GM06990 (cell line): ENCODE measurements at regions not wholly inside any gene's neighbourhood (a gene's known extent, or its start where the extent isn't known, plus 50 kb on each side); places are given as distances from the start of the nearest gene placed in this dataset.

Experiments used
- DNase-seq: peaks from one replicate; pipeline ENCODE4 v3.0.0-alpha.2; 2011; ENCODE audit not compliant: insufficient read length; ENCODE audit errors: extremely low read depth
- H3K27me3 ChIP-seq: replicated peaks from 2 replicates; pipeline ENCODE4 v1.6.0; 2011; ENCODE audit warnings: low read length; ENCODE audit not compliant: control insufficient read depth, insufficient read depth
- H3K36me3 ChIP-seq: 2 replicates; pipeline ENCODE4 v1.5.1; 2011; ENCODE audit warnings: low read length; ENCODE audit not compliant: control insufficient read depth, insufficient read depth
- H3K4me3 ChIP-seq: replicated peaks from 2 replicates; pipeline ENCODE4 v1.5.1; 2011; ENCODE audit warnings: low read depth, mild to moderate bottlenecking, control low read depth, low read length
- TF ChIP-seq, protein P1 (sequence below): IDR thresholded peaks from 2 replicates; pipeline ENCODE4 v1.5.1; 2011; ENCODE audit warnings: low read length, control low read depth, mild to moderate bottlenecking, inconsistent platforms; ENCODE audit not compliant: insufficient read depth, poor library complexity, severe bottlenecking

- DNase-seq = no peak
- TF ChIP-seq, protein P1, sequence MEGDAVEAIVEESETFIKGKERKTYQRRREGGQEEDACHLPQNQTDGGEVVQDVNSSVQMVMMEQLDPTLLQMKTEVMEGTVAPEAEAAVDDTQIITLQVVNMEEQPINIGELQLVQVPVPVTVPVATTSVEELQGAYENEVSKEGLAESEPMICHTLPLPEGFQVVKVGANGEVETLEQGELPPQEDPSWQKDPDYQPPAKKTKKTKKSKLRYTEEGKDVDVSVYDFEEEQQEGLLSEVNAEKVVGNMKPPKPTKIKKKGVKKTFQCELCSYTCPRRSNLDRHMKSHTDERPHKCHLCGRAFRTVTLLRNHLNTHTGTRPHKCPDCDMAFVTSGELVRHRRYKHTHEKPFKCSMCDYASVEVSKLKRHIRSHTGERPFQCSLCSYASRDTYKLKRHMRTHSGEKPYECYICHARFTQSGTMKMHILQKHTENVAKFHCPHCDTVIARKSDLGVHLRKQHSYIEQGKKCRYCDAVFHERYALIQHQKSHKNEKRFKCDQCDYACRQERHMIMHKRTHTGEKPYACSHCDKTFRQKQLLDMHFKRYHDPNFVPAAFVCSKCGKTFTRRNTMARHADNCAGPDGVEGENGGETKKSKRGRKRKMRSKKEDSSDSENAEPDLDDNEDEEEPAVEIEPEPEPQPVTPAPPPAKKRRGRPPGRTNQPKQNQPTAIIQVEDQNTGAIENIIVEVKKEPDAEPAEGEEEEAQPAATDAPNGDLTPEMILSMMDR = no peak
- Histone ChIP-seq H3K27me3 (no peaks in the 10 kb centered on the region), H3K36me3 (no peaks in the 10 kb centered on the region), H3K4me3 (no peak overlapping the region)
These were observed 92.8 kb upstream of the MTPN start for GRCh38 chr7:136069840-136070529.

DNA sequence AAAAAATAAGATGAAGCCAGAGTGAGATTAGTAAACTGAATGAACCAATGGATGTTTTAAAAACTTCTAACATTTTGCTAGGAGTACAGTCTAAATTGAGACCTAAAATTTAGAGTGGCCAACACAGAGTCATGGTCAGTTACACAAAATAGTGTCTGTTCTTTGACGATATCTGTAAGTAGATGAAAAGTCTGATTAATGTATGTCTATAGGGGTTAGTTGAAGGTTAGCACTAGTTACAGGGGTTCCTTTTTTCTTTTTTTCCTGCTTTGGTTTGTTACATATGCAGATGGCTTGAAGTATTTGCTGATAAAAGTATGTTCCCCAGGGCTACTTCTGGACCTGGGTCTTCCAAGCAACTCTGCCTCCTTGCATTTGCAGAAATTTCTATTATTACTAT, 90.1 kb upstream of the MTPN start:
- no peak for DNase-seq
- TF ChIP-seq, protein P1 = no peak
- no peaks in the 10 kb centered on the region; the same call in 1 of the 2 replicates for H3K27me3 ChIP-seq

DNA sequence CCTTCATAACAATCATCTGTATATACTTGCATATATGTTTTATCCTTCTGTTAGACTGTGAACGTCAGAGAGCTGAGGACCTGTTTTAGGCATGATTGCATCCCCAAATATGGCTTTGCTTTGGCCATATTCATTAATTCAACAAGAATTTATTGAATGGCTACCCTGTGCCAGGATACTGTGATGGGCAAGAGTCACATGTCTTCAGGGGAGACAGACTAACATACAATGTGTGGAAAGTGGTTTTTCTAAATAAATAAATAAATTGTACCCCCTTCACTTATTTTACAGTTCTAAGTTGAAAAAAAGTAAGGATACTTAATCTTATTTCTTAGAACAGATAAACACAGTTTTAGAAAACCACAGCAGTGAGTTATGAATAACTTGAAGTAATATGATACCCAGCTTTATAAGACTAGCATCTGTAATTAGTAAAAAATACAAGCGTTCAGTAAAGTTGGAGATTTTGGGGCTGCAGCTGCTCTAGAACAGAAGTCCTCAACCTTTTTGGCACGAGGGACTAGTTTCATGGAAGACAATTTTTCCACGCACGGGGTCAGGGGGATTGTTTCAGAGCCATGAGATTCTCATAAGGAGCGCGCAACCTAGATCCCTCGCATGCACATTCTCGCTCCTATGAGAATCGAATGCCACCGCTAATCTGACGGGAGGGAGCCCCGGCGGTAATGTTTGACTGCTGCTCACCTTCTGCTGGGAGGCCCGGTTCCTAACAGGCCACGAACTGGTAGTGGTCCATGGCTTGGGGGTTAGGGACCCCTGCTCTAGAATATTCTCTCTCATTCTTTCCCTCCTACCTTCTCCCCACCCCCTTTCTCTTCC, 89.4 kb upstream of the MTPN start:
- Histone ChIP-seq H3K4me3 (no peak overlapping the region), H3K36me3 (no peaks in the 10 kb centered on the region), H3K27me3 (no peaks in the 10 kb centered on the region; the same call in 1 of the 2 replicates)
- DNase-seq = no peak
- TF ChIP-seq, protein P1 = no peak

More for the DNA sequence above, 90.1 kb upstream of the MTPN start:
- Histone ChIP-seq H3K4me3 (no peak overlapping the region), H3K36me3 (no peaks in the 10 kb centered on the region)

GRCh38 chr7:136064627-136065237, 87.6 kb upstream of the MTPN start:
- TF ChIP-seq, protein P1 = no peak
- Histone ChIP-seq H3K4me3 (no peak overlapping the region), H3K27me3 (no peaks in the 10 kb centered on the region; the same call in 1 of the 2 replicates), H3K36me3 (no peaks in the 10 kb centered on the region)
- no peak for DNase-seq

DNA sequence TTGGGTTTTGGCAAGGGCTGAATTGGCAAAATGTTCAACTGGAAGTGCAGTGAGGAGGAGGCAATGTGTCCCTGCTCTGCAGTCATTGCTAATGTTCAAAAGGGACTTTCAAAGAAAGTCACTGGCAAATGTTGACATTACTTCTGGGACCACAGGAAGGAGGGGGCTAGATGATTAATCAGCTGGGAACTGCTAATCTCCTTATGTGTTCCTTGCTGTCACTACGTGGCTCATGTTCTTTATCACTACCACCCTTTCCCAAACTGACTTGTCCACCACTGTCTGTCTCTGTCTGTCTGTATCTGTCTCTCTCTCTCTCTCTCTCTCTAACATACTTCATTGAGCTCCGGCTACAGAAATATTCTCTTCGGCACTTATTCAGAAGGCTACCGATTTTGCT, 86.9 kb upstream of the MTPN start:
- TF ChIP-seq, protein P1 = no peak
- Histone ChIP-seq H3K36me3 (no peaks in the 10 kb centered on the region), H3K27me3 (no peaks in the 10 kb centered on the region; the same call in 1 of the 2 replicates), H3K4me3 (no peak overlapping the region)
- no peak for DNase-seq
